Epithelial cell of esophagus (primary cell): ENCODE measurements at regions not wholly inside any gene's neighbourhood (a gene's known extent, or its start where the extent isn't known, plus 50 kb on each side); places are given as distances from the start of the nearest gene placed in this dataset.

Source experiments
- DNase-seq: peaks from one replicate; pipeline ENCODE4 v3.0.0; 2010; ENCODE audit warnings: low read depth
- H3K4me3 ChIP-seq: 2 replicates; pipeline ENCODE4 v1.5.1; 2011; ENCODE audit warnings: mild to moderate bottlenecking, low read length, control low read depth
- TF ChIP-seq, protein P1 (sequence below): IDR thresholded peaks from 2 replicates; pipeline ENCODE4 v1.5.1; 2011; ENCODE audit warnings: low read depth, mild to moderate bottlenecking, low read length, control low read depth, inconsistent platforms; ENCODE audit not compliant: insufficient read depth; ENCODE audit errors: missing control alignments

DNA sequence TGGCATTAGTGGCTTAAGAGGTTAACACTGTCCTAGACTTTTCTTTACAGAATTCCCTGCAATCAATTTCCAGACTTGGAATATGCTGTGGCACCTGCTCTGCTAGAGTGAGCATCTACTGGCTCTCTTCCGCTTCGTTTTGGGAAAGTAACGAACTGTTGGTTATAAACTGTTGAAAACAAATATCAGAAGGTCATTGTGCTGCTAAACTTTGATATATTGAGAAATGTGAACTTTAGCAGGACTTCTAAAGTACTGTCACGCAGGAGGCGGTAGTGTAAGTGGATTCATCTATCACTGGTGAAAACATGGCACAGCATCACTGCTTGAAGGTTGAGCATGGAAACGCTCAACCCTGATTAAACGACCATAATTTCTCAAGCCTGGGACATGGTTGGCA, 348.9 kb downstream of the FLRT2 start:
- no peak for DNase-seq
- no peak overlapping the region for H3K4me3 ChIP-seq
- TF ChIP-seq, protein P1, sequence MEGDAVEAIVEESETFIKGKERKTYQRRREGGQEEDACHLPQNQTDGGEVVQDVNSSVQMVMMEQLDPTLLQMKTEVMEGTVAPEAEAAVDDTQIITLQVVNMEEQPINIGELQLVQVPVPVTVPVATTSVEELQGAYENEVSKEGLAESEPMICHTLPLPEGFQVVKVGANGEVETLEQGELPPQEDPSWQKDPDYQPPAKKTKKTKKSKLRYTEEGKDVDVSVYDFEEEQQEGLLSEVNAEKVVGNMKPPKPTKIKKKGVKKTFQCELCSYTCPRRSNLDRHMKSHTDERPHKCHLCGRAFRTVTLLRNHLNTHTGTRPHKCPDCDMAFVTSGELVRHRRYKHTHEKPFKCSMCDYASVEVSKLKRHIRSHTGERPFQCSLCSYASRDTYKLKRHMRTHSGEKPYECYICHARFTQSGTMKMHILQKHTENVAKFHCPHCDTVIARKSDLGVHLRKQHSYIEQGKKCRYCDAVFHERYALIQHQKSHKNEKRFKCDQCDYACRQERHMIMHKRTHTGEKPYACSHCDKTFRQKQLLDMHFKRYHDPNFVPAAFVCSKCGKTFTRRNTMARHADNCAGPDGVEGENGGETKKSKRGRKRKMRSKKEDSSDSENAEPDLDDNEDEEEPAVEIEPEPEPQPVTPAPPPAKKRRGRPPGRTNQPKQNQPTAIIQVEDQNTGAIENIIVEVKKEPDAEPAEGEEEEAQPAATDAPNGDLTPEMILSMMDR, result no peak

- H3K4me3 ChIP-seq, result no peak overlapping the region
- no peak for DNase-seq
- TF ChIP-seq, protein P1, result no peak
These were observed 343.1 kb downstream of the FLRT2 start for GRCh38 chr14:85873006-85873405.

GRCh38 chr14:85867450-85867849, 337.5 kb downstream of the FLRT2 start:
- TF ChIP-seq, protein P1, result no peak
- no peak overlapping the region for H3K4me3 ChIP-seq
- DNase-seq, result peak; percentile 2

DNA sequence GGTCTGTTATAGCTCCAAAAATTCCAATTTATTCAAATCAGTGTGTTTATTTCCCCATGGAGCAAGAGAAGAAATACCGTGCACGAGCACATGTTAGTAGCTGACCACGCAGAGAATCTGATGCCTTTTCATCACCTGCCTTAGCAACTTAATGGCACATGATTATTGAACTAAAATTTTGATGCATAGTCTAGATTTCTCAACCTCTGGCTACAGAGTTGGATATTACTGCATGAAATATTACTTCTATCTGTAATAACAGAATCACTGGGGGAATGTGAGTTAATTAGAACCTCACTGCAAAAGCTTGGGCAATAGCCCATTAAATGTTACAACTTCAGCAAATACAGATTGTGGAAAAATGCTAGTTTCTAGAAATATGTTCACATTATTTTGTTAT, 335.8 kb downstream of the FLRT2 start:
- TF ChIP-seq, protein P1, result no peak
- DNase-seq, result no peak
- H3K4me3 ChIP-seq, result no peak overlapping the region

DNA sequence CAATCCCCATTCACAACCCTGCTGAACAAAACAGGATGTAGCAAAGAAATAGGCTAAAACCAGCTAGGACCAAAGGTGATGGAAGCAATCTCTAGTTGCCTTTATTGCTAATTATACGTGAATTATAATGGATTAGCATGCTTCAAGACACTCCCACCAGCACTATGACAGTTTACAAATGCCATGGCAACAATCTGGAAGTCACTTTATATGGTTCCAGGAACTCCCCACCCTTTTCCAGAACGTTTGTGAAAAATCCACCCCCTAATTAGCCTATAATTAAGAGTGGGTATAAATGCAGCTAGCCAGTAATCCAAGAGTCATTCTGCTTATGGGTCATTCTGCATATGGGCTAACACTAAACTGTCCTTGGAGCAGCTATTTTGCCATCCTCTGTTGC, 328.7 kb downstream of the FLRT2 start:
- DNase-seq, result no peak
- no peak overlapping the region for H3K4me3 ChIP-seq
- TF ChIP-seq, protein P1, result no peak

DNA sequence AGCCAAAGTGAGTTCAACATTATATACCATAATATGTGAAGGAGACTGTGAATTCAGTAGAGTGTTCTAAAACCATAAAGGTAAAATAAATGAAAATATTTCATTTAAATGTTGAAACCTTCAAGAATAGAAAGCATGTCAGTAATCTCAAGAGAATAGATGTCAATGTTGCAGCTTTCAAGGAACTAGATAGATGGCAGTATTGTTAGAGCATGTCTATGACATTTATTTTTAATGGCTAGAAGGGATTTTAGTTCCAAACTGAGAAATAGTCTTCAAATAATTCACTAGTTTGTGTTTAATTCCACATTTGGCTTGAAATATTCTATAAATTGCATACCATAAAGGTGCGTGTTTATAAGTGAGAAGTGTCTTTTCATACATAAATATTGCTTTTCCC, 326.5 kb downstream of the FLRT2 start:
- no peak overlapping the region for H3K4me3 ChIP-seq
- DNase-seq, result peak; percentile 6
- TF ChIP-seq, protein P1, result peak; percentile 26

GRCh38 chr14:85853996-85854526, 324.1 kb downstream of the FLRT2 start:
- no peak for DNase-seq
- TF ChIP-seq, protein P1, result no peak
- no peak overlapping the region for H3K4me3 ChIP-seq
